Frontal cortex (tissue), 3 donors: ENCODE measurements at regions not wholly inside any gene's neighbourhood (a gene's known extent, or its start where the extent isn't known, plus 50 kb on each side); places are given as distances from the start of the nearest gene placed in this dataset.

ENCODE experiments used
- DNase-seq, 2 donors: peaks; one replicate each; pipeline ENCODE4 v3.0.0; 2012; ENCODE audit warnings: low spot score in 2 of 2
- FAIRE-seq: peaks from 2 replicates; lab custom pipeline; 2012; peaks lifted over from hg19 to GRCh38; lab: Jason Lieb, UNC
- donor health status: control.
- donor health status: control.
- donor health status: control.

- DNase-seq: no peak
- FAIRE-seq: no peak
Observed at GRCh38 chr21:32137266-32137665, 141.6 kb downstream of the MIS18A start.

- no peak for DNase-seq
- no peak for FAIRE-seq
Observed at GRCh38 chr21:32136546-32136945, 142.3 kb downstream of the MIS18A start.

- DNase-seq: peak in 1 of 2 donors; percentile 29
- FAIRE-seq: no peak
Observed at GRCh38 chr21:32135401-32136363, 143.2 kb downstream of the MIS18A start.

GRCh38 chr21:32134441-32135130 is 144.3 kb downstream of the MIS18A start:
- no peak for FAIRE-seq
- no peak for DNase-seq

- FAIRE-seq (no peak), DNase-seq (no peak)
Observed at GRCh38 chr21:32132881-32133280, 146.0 kb downstream of the MIS18A start.

- no peak for DNase-seq
Observed at GRCh38 chr21:32132409-32132808, 146.4 kb downstream of the MIS18A start.

GRCh38 chr21:32131960-32132359 is 146.9 kb downstream of the MIS18A start:
- FAIRE-seq: no peak
- DNase-seq: no peak

More at GRCh38 chr21:32132409-32132808, 146.4 kb downstream of the MIS18A start:
- no peak for FAIRE-seq

- FAIRE-seq (no peak), DNase-seq (no peak)
Observed at GRCh38 chr21:32131164-32131563, 147.7 kb downstream of the MIS18A start.

- no peak for DNase-seq
- no peak for FAIRE-seq
Observed at GRCh38 chr21:32130031-32130891, 148.6 kb downstream of the MIS18A start.

GRCh38 chr21:32127081-32127480 is 151.8 kb downstream of the MIS18A start:
- no peak for FAIRE-seq
- DNase-seq: no peak

- DNase-seq (no peak), FAIRE-seq (no peak)
Observed at GRCh38 chr21:32122082-32122481, 156.8 kb downstream of the MIS18A start.

GRCh38 chr21:32120230-32120629 is 158.6 kb downstream of the MIS18A start:
- DNase-seq (no peak), FAIRE-seq (no peak)

- no peak for FAIRE-seq
Observed at GRCh38 chr21:32119811-32120210, 159.0 kb downstream of the MIS18A start.

GRCh38 chr21:32119389-32119788 is 159.5 kb downstream of the MIS18A start:
- FAIRE-seq: no peak

More at GRCh38 chr21:32119811-32120210, 159.0 kb downstream of the MIS18A start:
- DNase-seq: no peak

GRCh38 chr21:32114419-32115035 is 164.3 kb downstream of the MIS18A start:
- no peak for FAIRE-seq
- no peak for DNase-seq

More at GRCh38 chr21:32119389-32119788, 159.5 kb downstream of the MIS18A start:
- no peak for DNase-seq

GRCh38 chr21:32113486-32113885 is 165.4 kb downstream of the MIS18A start:
- DNase-seq: no peak

GRCh38 chr21:32112195-32112594 is 166.7 kb downstream of the MIS18A start:
- DNase-seq (no peak), FAIRE-seq (no peak)

More at GRCh38 chr21:32113486-32113885, 165.4 kb downstream of the MIS18A start:
- FAIRE-seq: no peak

GRCh38 chr21:32108566-32108965 is 170.3 kb downstream of the MIS18A start:
- FAIRE-seq: no peak
- DNase-seq: no peak

GRCh38 chr21:32103361-32103760 is 175.5 kb downstream of the MIS18A start:
- FAIRE-seq: no peak

More at GRCh38 chr21:32103361-32103760, 175.5 kb downstream of the MIS18A start:
- no peak for DNase-seq
